ENCODE measurements at regions not wholly inside any gene's neighbourhood (a gene's known extent, or its start where the extent isn't known, plus 50 kb on each side); places are given as distances from the start of the nearest gene placed in this dataset.

DNA sequence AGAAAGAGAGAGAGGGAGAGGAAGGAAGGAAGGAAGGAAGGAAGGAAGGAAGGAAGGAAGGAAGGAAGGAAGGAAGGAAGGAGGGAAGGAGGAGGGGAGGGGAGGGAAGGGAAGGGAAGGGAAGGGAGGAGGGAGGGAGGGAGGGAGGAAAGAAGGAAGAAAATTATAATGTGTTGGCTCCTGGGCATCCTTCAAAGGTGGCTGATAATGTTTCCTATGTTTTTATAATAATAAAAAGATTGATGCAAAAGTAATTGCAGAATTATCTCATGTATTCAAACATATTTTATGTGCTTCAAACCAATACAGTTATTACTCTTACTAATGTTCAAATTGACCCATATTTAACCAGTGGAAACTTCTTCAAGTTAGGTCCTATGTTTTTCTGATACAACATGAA, 260.9 kb downstream of the LNPK start:
- TF ChIP-seq, protein P1, sequence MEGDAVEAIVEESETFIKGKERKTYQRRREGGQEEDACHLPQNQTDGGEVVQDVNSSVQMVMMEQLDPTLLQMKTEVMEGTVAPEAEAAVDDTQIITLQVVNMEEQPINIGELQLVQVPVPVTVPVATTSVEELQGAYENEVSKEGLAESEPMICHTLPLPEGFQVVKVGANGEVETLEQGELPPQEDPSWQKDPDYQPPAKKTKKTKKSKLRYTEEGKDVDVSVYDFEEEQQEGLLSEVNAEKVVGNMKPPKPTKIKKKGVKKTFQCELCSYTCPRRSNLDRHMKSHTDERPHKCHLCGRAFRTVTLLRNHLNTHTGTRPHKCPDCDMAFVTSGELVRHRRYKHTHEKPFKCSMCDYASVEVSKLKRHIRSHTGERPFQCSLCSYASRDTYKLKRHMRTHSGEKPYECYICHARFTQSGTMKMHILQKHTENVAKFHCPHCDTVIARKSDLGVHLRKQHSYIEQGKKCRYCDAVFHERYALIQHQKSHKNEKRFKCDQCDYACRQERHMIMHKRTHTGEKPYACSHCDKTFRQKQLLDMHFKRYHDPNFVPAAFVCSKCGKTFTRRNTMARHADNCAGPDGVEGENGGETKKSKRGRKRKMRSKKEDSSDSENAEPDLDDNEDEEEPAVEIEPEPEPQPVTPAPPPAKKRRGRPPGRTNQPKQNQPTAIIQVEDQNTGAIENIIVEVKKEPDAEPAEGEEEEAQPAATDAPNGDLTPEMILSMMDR (conservative IDR thresholded peaks at IDR 0.05), result no peak
- TF ChIP-seq ZFX (IDR thresholded peaks at IDR 0.05), result no peak

Data from C4-2B (cell line).